ENCODE measurements at regions not wholly inside any gene's neighbourhood (a gene's known extent, or its start where the extent isn't known, plus 50 kb on each side); places are given as distances from the start of the nearest gene placed in this dataset.
"Not testable (repeated sequence)": the region's sequence is repeated elsewhere in the genome, so short reads cannot be mapped to it uniquely, and the experiment has no call there.

DNA sequence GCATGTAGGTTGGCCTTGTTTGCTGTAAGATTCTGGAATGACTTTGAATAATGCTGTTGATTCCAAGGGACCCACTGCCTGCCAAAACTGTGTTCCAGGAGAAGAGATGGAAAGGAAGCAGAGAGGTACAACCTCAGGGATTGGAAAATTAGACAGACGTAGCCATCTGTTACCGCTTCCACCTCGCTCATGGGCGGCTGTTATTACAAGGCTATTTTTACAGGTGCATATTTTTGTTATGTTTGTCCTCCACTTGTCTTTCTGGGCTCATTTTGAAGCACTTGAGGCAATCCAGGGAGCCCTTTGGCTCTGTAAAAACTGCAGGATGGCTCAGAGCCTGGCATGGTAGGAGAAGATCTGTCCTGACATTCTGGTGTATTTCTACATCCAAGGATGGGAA, 276.4 kb upstream of the TMTC4 start:
- DNase-seq, result no peak
- intact Hi-C loops (cut with DNase I; ENCODE audit: low total_unique reads), result no loop called here
- no peak for TF ChIP-seq POLR2A (IDR thresholded peaks at IDR 0.05)
- TF ChIP-seq, protein P1, sequence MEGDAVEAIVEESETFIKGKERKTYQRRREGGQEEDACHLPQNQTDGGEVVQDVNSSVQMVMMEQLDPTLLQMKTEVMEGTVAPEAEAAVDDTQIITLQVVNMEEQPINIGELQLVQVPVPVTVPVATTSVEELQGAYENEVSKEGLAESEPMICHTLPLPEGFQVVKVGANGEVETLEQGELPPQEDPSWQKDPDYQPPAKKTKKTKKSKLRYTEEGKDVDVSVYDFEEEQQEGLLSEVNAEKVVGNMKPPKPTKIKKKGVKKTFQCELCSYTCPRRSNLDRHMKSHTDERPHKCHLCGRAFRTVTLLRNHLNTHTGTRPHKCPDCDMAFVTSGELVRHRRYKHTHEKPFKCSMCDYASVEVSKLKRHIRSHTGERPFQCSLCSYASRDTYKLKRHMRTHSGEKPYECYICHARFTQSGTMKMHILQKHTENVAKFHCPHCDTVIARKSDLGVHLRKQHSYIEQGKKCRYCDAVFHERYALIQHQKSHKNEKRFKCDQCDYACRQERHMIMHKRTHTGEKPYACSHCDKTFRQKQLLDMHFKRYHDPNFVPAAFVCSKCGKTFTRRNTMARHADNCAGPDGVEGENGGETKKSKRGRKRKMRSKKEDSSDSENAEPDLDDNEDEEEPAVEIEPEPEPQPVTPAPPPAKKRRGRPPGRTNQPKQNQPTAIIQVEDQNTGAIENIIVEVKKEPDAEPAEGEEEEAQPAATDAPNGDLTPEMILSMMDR (IDR thresholded peaks at IDR 0.05), result no peak
- H3K4me3 ChIP-seq, result no peak overlapping the region
- H3K9me3 ChIP-seq, result no peaks in the 10 kb centered on the region
- no peaks in the 10 kb centered on the region for H3K36me3 ChIP-seq (ENCODE audit: low read depth, missing control alignments)
- H3K27ac ChIP-seq, result no peak overlapping the region
- H3K4me1 ChIP-seq, result no peaks in the 10 kb centered on the region
- no peaks in the 10 kb centered on the region for H3K27me3 ChIP-seq
- WGBS, 2 donors, result 89% methylated on average over 4 of the region's 4 CpGs

DNA sequence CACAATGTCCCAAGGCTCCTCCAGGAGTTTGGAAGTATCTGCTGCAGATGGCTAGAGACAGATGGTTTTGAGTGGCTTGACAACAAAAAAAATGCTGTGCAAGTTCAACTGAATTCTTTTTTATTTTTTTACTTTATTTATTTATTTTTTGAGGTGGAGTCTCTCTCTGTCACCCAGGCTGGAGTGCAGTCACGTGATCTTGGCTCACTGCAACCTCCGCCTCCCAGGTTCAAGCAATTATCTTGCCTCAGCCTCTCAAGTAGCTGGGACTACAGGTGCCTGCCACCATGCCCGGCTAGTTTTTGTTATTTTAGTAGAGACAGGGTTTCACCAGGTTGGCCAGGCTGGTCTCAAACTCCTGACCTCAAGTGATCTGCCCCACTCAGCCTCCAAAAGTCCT, 274.3 kb upstream of the TMTC4 start:
- DNase-seq; H3K9me3 ChIP-seq; H3K4me1 ChIP-seq; intact Hi-C loops (cut with DNase I; ENCODE audit: low total_unique reads); H3K27ac ChIP-seq; H3K27me3 ChIP-seq; H3K36me3 ChIP-seq (ENCODE audit: low read depth, missing control alignments); H3K4me3 ChIP-seq: not testable (repeated sequence)
- 84% methylated on average over 3 of the region's 3 CpGs for WGBS, 2 donors

DNA sequence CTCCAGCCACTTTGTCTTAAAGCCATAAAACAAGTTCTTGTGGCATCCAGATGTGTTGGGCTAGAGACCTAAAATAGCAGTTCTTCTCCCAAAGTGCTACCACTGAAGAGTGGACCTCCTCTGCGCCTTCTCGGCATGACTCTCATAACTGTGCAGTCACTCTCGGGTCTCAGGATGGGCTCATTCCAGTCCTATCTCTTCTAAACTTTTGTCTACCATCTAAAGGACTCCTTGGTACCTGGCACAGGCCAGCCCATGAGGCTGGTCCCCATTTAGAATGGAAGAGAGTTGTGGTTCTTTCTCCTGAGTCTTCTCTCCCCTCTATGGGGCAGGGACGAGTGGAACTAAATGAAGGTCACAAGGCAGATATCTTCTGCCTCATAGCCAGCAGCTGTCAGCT, 272.0 kb upstream of the TMTC4 start:
- TF ChIP-seq POLR2A (IDR thresholded peaks at IDR 0.05), result no peak
- TF ChIP-seq, protein P1 (IDR thresholded peaks at IDR 0.05), result no peak
- Histone ChIP-seq H3K9me3 (no peaks in the 10 kb centered on the region), H3K36me3 (ENCODE audit: low read depth, missing control alignments) (no peaks in the 10 kb centered on the region), H3K27me3 (no peaks in the 10 kb centered on the region), H3K27ac (no peak overlapping the region), H3K4me1 (no peaks in the 10 kb centered on the region), H3K4me3 (no peak overlapping the region)
- WGBS, 2 donors, result 71 to 77% methylated on average over 4 of the region's 4 CpGs
- no peak for DNase-seq
- intact Hi-C loops (cut with DNase I; ENCODE audit: low total_unique reads), result no loop called here

DNA sequence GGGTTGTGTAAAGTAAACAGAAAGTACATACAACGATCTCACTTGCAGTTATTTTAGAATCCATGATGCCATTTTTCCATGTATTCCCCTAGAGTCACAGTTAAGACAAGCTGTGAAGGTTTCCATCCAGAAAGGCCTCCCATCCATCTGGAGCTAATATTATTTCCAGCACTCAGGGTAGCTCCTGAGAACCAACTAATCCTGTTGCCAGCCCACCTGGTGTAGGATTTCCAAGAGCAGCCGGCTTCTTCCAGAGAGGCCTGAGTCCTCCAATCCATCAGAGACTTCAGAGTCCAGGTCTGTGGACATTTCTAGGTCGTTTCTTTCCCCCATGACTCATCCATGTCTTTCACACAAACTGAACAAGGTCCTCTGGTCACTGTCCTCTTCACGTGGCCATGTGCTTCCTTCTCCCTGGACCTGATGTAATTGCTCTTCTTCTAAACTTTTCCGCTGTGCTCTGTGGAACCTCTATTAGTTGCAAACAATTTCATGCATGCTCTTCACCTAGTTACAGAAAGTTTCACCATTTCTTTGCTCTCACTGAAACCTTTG, 270.3 kb upstream of the TMTC4 start:
- intact Hi-C loops (cut with DNase I; ENCODE audit: low total_unique reads), result no loop called here
- TF ChIP-seq POLR2A (IDR thresholded peaks at IDR 0.05), result no peak
- TF ChIP-seq, protein P1 (IDR thresholded peaks at IDR 0.05), result no peak
- Histone ChIP-seq H3K27me3 (no peaks in the 10 kb centered on the region), H3K4me1 (no peaks in the 10 kb centered on the region), H3K9me3 (no peaks in the 10 kb centered on the region), H3K36me3 (ENCODE audit: low read depth, missing control alignments) (no peaks in the 10 kb centered on the region), H3K27ac (no peak overlapping the region), H3K4me3 (no peak overlapping the region)
- DNase-seq, result no peak
- 84 to 86% methylated on average over 5 of the region's 5 CpGs for WGBS, 2 donors

DNA sequence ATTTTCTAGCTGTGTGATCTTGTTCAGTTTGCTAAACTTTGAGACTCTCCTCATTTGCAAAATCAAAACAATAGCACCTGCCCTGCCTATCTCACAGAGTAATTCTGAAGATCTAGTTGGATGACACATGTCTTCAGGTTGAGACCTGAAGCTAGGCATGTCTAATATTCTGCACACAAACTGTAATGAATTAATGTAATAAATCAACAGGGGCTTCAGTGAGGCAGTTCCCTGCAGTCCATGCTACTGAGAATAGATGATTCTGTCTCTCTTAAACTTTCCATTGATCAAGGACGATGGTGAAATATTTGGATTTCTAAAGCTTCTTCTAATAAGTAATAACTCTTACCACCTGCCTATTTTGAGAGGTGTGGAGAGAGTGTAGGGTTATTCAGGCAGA, 268.1 kb upstream of the TMTC4 start:
- Histone ChIP-seq H3K9me3 (no peaks in the 10 kb centered on the region), H3K4me1 (no peaks in the 10 kb centered on the region), H3K27me3 (no peaks in the 10 kb centered on the region), H3K4me3 (no peak overlapping the region), H3K27ac (no peak overlapping the region), H3K36me3 (ENCODE audit: low read depth, missing control alignments) (no peaks in the 10 kb centered on the region)
- DNase-seq, result no peak
- intact Hi-C loops (cut with DNase I; ENCODE audit: low total_unique reads), result no loop called here
- TF ChIP-seq, protein P1 (IDR thresholded peaks at IDR 0.05), result no peak
- 92 to 100% methylated on average over 1 of the region's 1 CpG for WGBS, 2 donors
